Prostate gland (tissue), 2 donors: ENCODE measurements at regions not wholly inside any gene's neighbourhood (a gene's known extent, or its start where the extent isn't known, plus 50 kb on each side); places are given as distances from the start of the nearest gene placed in this dataset.

Source experiments
- DNase-seq: peaks from one replicate; pipeline ENCODE4 v3.0.0-alpha.2; 2019; ENCODE audit warnings: low spot score
- H3K27ac ChIP-seq, 2 donors: fragments of 200-600 bp; sonication (generic); 2 replicates each; pipeline ENCODE4 v1.5.1; 2017 to 2019
- H3K27me3 ChIP-seq: fragments of 200-600 bp; sonication (generic); replicated peaks from 2 replicates; pipeline ENCODE4 v1.5.1; 2019; ENCODE audit not compliant: insufficient read depth
- H3K36me3 ChIP-seq, 2 donors: fragments of 200-600 bp; sonication (generic); 1 replicate in 1 of 2; 2 replicates in 1 of 2; pipeline versions ENCODE4 v1.5.1 to v1.8.1; 2017 to 2019
- H3K4me1 ChIP-seq: fragments of 200-600 bp; sonication (generic); replicated peaks from 2 replicates; pipeline ENCODE4 v1.5.1; 2019
- H3K4me3 ChIP-seq, 2 donors: fragments of 200-600 bp; sonication (generic); 2 replicates each; pipeline ENCODE4 v1.5.1; 2017 to 2019
- H3K9me3 ChIP-seq: fragments of 200-600 bp; sonication (generic); 2 replicates; pipeline ENCODE4 v1.5.1; 2017
- CTCF ChIP-seq, 4 experiments: fragments of 200-600 bp in 2 of 4; fragments of 450-650 bp in 2 of 4; sonication (generic) in 2 of 4; IDR thresholded peaks; 1 replicate in 3 of 4; 2 replicates in 1 of 4; pipeline ENCODE4 v1.5.1; 2016 to 2019; ENCODE audit warnings: antibody characterized with exemption in 4 of 4, mild to moderate bottlenecking in 2 of 4, moderate library complexity in 2 of 4
- POLR2A ChIP-seq: fragments of 450-650 bp; IDR thresholded peaks from one replicate; pipeline ENCODE4 v1.6.1; 2016; ENCODE audit warnings: antibody characterized with exemption, mild to moderate bottlenecking
- POLR2AphosphoS5 ChIP-seq: sonication (generic); formaldehyde crosslinking; IDR thresholded peaks from one replicate; pipeline ENCODE4 v1.6.1; 2017; ENCODE audit warnings: antibody characterized with exemption
- WGBS: methylation state at CpG from one replicate; pipeline ENCODE4 v1.1.5; 2018; 5-methylcytosine and 5-hydroxymethylcytosine counted together
- intact Hi-C: fragments of 100-400 bp; cut with DNase I; formaldehyde crosslinking; loops from one replicate; pipeline ENCODE4 v1.14.2; 2022

GRCh38 chr13:73879346-73880015, 254.7 kb downstream of the KLF12 start:
- H3K4me1 ChIP-seq, result no peaks in the 10 kb centered on the region
- intact Hi-C loops, result no loop called here
- no peaks in the 10 kb centered on the region for H3K27me3 ChIP-seq
- H3K9me3 ChIP-seq, result no peaks in the 10 kb centered on the region
- no peak overlapping the region for H3K27ac ChIP-seq
- no peak overlapping the region for H3K4me3 ChIP-seq
- H3K36me3 ChIP-seq, result no peaks in the 10 kb centered on the region
- WGBS, result 60% methylated on average over 4 of the region's 4 CpGs
- TF ChIP-seq CTCF (IDR thresholded peaks at IDR 0.05) (no peak), POLR2AphosphoS5 (no peak), POLR2A (no peak)
- DNase-seq, result no peak

- DNase-seq, result no peak
- no peaks in the 10 kb centered on the region for H3K9me3 ChIP-seq
- intact Hi-C loops, result no loop called here
- H3K36me3 ChIP-seq, result no peaks in the 10 kb centered on the region
- no peaks in the 10 kb centered on the region for H3K4me1 ChIP-seq
- H3K27ac ChIP-seq, result no peak overlapping the region
- no peak overlapping the region for H3K4me3 ChIP-seq
- no peaks in the 10 kb centered on the region for H3K27me3 ChIP-seq
- no peak for TF ChIP-seq POLR2AphosphoS5
- TF ChIP-seq POLR2A, result no peak
- no peak for TF ChIP-seq CTCF (IDR thresholded peaks at IDR 0.05)
Measured at GRCh38 chr13:73877399-73877798, 256.8 kb downstream of the KLF12 start.

GRCh38 chr13:73876323-73876722, 257.9 kb downstream of the KLF12 start:
- no peak for DNase-seq
- no peaks in the 10 kb centered on the region for H3K4me1 ChIP-seq
- no peak overlapping the region for H3K27ac ChIP-seq
- H3K4me3 ChIP-seq, result no peak overlapping the region
- H3K36me3 ChIP-seq, result no peaks in the 10 kb centered on the region
- no peaks in the 10 kb centered on the region for H3K9me3 ChIP-seq
- H3K27me3 ChIP-seq, result no peaks in the 10 kb centered on the region
- 68% methylated on average over 1 of the region's 1 CpG for WGBS
- no peak for TF ChIP-seq POLR2AphosphoS5
- TF ChIP-seq CTCF (IDR thresholded peaks at IDR 0.05), result no peak
- TF ChIP-seq POLR2A, result no peak
- intact Hi-C loops, result no loop called here

- 81% methylated on average over 5 of the region's 5 CpGs for WGBS
- intact Hi-C loops, result no loop called here
- H3K36me3 ChIP-seq, result no peaks in the 10 kb centered on the region
- DNase-seq, result no peak
- no peak overlapping the region for H3K4me3 ChIP-seq
- H3K4me1 ChIP-seq, result no peaks in the 10 kb centered on the region
- no peaks in the 10 kb centered on the region for H3K9me3 ChIP-seq
- no peak overlapping the region for H3K27ac ChIP-seq
- H3K27me3 ChIP-seq, result no peaks in the 10 kb centered on the region
- TF ChIP-seq POLR2AphosphoS5, result no peak
- TF ChIP-seq POLR2A, result no peak
- no peak for TF ChIP-seq CTCF (IDR thresholded peaks at IDR 0.05)
Measured at GRCh38 chr13:73873940-73874830, 260.0 kb downstream of the KLF12 start.

GRCh38 chr13:73872397-73872796, 261.8 kb downstream of the KLF12 start:
- 76% methylated on average over 3 of the region's 3 CpGs for WGBS
- no peak for DNase-seq
- no peaks in the 10 kb centered on the region for H3K36me3 ChIP-seq
- H3K4me3 ChIP-seq, result no peak overlapping the region
- no peak overlapping the region for H3K27ac ChIP-seq
- no peaks in the 10 kb centered on the region for H3K4me1 ChIP-seq
- intact Hi-C loops, result no loop called here
- TF ChIP-seq POLR2A (no peak), CTCF (IDR thresholded peaks at IDR 0.05) (no peak), POLR2AphosphoS5 (no peak)
- H3K9me3 ChIP-seq, result no peaks in the 10 kb centered on the region
- no peaks in the 10 kb centered on the region for H3K27me3 ChIP-seq
